Lower leg skin (tissue), 4 donors: ENCODE measurements at regions not wholly inside any gene's neighbourhood (a gene's known extent, or its start where the extent isn't known, plus 50 kb on each side); places are given as distances from the start of the nearest gene placed in this dataset.

Source experiments
- DNase-seq, 2 donors: peaks; one replicate each; pipeline ENCODE4 v3.0.0-alpha.2; 2019; ENCODE audit warnings: low spot score in 2 of 2
- H3K4me3 ChIP-seq: fragments of 200-600 bp; sonication (generic); 2 replicates; pipeline ENCODE4 v1.5.1; 2017; ENCODE audit warnings: mild to moderate bottlenecking, low read depth; ENCODE audit not compliant: poor library complexity, severe bottlenecking
- CTCF ChIP-seq, 3 donors: fragments of 450-650 bp; IDR thresholded peaks; one replicate each; pipeline ENCODE4 v1.5.1; 2016; ENCODE audit warnings: antibody characterized with exemption in 3 of 3, mild to moderate bottlenecking in 3 of 3, moderate library complexity in 2 of 3
- POLR2A ChIP-seq, 2 donors: fragments of 450-650 bp; IDR thresholded peaks; one replicate each; pipeline ENCODE4 v1.6.1; 2016 to 2017; ENCODE audit warnings: antibody characterized with exemption in 2 of 2, mild to moderate bottlenecking in 1 of 2, moderate library complexity in 1 of 2
- WGBS, 2 donors: methylation state at CpG; one replicate each; pipeline ENCODE4 v1.1.5; 2018; 5-methylcytosine and 5-hydroxymethylcytosine counted together
- intact Hi-C: fragments of 100-400 bp; cut with DNase I; formaldehyde crosslinking; loops from one replicate; pipeline ENCODE4 v1.15.0; 2023; ENCODE audit warnings: low total_unique reads

DNA sequence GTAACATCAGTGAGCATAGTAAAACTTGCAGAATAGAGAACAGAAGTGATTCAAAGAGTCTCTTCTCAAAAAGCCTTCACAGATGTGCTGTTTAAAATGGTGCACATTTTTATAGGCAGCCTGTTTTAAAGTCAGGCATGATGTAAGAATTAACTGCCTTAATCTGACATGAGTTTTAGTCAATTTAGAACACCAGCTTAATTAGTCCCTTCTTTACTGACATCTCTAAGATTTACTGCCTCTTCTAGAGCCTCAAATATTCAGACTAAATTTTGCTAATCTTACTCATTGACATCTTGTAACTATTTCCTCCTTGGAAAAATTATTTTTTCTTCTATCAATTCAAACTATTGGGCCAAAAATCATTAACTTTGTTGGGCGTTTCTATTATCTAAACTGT lies 782.5 kb downstream of the C12orf50 start:
- DNase-seq = no peak
- TF ChIP-seq POLR2A (IDR thresholded peaks at IDR 0.05) = no peak
- TF ChIP-seq CTCF (IDR thresholded peaks at IDR 0.05) = no peak
- 53 to 68% methylated on average over 1 of the region's 1 CpG for whole genome bisulfite sequencing, 2 donors
- H3K4me3 ChIP-seq = no peak overlapping the region
- intact Hi-C loops = no loop called here

GRCh38 chr12:87238466-87238865 lies 790.7 kb downstream of the C12orf50 start:
- TF ChIP-seq POLR2A (IDR thresholded peaks at IDR 0.05) (no peak), CTCF (IDR thresholded peaks at IDR 0.05) (no peak)
- 91 to 94% methylated on average over 1 of the region's 1 CpG for WGBS, 2 donors
- intact Hi-C loops = no loop called here
- no peak overlapping the region for H3K4me3 ChIP-seq
- DNase-seq = no peak

- no peak overlapping the region for H3K4me3 ChIP-seq
- no peak for DNase-seq
- 39 to 43% methylated on average over 1 of the region's 1 CpG for whole genome bisulfite sequencing, 2 donors
- intact Hi-C loops = loop anchor here (5.0 kb wide), 1 partner anchor 723 kb away; no protein-coding TSS in a partner anchor
- TF ChIP-seq POLR2A (IDR thresholded peaks at IDR 0.05) (no peak), CTCF (IDR thresholded peaks at IDR 0.05) (no peak)
These were observed 794.3 kb downstream of the C12orf50 start for GRCh38 chr12:87234898-87235297.

DNA sequence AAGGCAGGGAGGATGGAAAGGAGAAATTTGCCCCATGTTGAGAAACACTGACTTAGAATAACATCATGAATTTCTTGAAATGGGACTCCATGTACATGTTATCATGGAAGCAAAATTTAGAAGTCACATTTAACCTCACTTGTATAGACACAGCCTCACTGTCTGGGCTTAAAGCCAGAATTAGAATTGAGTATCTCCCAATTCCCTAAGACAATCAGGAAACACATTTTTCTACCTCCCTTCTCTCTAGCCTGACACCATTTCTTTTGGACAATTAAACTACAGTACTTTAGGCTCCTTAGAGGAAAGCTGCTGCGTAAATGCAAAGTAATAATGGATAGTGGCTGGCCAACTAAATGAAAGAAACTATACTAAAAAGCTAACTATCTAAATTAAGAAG lies 795.5 kb downstream of the C12orf50 start:
- 49 to 71% methylated on average over 1 of the region's 1 CpG for WGBS, 2 donors
- TF ChIP-seq CTCF (IDR thresholded peaks at IDR 0.05) (no peak), POLR2A (IDR thresholded peaks at IDR 0.05) (no peak)
- no peak for DNase-seq
- H3K4me3 ChIP-seq = no peak overlapping the region
- intact Hi-C loops = loop anchor here (5.0 kb wide), 1 partner anchor 721 kb away; no protein-coding TSS in a partner anchor

DNA sequence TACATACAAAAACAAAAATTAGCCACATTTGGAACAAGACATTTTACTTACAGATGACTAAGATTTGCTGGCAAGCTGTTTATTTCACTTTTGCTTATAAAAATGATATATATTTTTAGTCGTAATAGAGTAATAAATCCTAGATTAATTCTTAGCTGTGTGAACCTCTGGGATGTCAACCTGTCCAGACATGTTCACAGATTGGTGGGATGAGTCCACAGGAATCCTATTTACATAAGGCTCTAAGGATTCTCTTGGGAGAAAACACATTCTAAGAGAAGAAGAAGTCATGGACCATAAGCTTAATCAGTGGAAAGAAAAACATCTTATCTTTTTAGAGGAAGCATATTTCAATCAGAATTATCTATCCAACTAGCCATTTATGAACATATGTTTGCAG lies 797.4 kb downstream of the C12orf50 start:
- WGBS, 2 donors = 30 to 45% methylated on average over 1 of the region's 1 CpG
- DNase-seq = no peak
- TF ChIP-seq CTCF (IDR thresholded peaks at IDR 0.05) (no peak), POLR2A (IDR thresholded peaks at IDR 0.05) (no peak)
- no peak overlapping the region for H3K4me3 ChIP-seq
- intact Hi-C loops = loop anchor here (5.0 kb wide), 1 partner anchor 720 kb away; no protein-coding TSS in a partner anchor

DNA sequence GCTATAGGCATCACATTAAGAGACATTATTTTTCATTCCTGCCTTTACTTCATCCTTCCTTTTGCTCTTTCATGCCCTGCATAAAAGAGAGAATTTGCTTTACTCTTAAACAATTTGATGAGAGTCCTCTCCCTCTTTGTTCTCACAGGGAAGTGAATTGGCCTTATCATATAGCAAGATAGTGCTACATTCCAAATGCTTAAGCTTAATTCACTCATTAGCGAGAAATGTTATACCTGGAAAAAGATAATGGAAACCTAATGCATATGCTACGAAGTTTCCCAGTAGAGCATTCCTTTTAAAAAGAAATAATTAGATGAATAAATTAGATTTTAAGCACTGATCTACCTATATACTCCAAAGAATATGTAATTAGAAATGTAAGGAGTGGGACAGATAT lies 798.8 kb downstream of the C12orf50 start:
- 74 to 79% methylated on average over 2 of the region's 2 CpGs for WGBS, 2 donors
- no peak overlapping the region for H3K4me3 ChIP-seq
- intact Hi-C loops = loop anchor here (5.0 kb wide), 1 partner anchor 718 kb away; no protein-coding TSS in a partner anchor
- TF ChIP-seq CTCF (IDR thresholded peaks at IDR 0.05) = no peak
- no peak for TF ChIP-seq POLR2A (IDR thresholded peaks at IDR 0.05)
- DNase-seq = no peak
